ENCODE measurements at regions not wholly inside any gene's neighbourhood (a gene's known extent, or its start where the extent isn't known, plus 50 kb on each side); places are given as distances from the start of the nearest gene placed in this dataset.

DNA sequence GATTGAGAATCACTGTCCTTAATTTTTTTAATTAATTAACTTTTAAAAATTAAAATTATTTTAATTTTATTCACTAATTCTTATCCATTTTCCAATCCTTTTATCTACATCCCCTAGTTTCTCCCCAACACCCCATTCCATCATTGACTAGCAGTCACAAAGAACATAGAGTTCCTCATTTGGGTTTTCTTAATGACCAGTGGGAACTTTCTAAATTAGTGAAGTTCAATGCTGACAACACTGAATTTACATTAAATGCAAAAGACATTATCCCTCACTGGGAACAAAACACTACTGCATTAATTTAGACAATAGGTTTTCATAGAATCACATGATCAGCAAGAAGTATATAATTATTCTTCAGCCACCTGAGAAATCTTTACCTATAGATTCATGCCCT, 80.6 kb upstream of the GLS start:
- no peak for TF ChIP-seq RAD21 (conservative IDR thresholded peaks at IDR 0.05 in 1 of 2, IDR thresholded peaks at IDR 0.05 in 1 of 2)
- TF ChIP-seq, protein P1, sequence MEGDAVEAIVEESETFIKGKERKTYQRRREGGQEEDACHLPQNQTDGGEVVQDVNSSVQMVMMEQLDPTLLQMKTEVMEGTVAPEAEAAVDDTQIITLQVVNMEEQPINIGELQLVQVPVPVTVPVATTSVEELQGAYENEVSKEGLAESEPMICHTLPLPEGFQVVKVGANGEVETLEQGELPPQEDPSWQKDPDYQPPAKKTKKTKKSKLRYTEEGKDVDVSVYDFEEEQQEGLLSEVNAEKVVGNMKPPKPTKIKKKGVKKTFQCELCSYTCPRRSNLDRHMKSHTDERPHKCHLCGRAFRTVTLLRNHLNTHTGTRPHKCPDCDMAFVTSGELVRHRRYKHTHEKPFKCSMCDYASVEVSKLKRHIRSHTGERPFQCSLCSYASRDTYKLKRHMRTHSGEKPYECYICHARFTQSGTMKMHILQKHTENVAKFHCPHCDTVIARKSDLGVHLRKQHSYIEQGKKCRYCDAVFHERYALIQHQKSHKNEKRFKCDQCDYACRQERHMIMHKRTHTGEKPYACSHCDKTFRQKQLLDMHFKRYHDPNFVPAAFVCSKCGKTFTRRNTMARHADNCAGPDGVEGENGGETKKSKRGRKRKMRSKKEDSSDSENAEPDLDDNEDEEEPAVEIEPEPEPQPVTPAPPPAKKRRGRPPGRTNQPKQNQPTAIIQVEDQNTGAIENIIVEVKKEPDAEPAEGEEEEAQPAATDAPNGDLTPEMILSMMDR (IDR thresholded peaks at IDR 0.05) = no peak
- no peak for TF ChIP-seq RCOR1 (IDR thresholded peaks at IDR 0.05; ENCODE audit: low read depth, low read length)
